OCI-LY3 (cell line): ENCODE measurements at regions not wholly inside any gene's neighbourhood (a gene's known extent, or its start where the extent isn't known, plus 50 kb on each side); places are given as distances from the start of the nearest gene placed in this dataset.

Source experiments
- H2AFZ ChIP-seq: fragments of 200-600, 300-600 bp; shearing (Covaris generic); 2 replicates; pipeline ENCODE4 v1.6.0; 2014; ENCODE audit warnings: antibody characterized with exemption, low read depth, low read length
- H3K27ac ChIP-seq: fragments of 200-600, 300-600 bp; sonication (generic); 2 replicates; pipeline ENCODE4 v1.5.1; 2014; ENCODE audit warnings: mild to moderate bottlenecking, low read length, moderate library complexity, mixed read lengths
- H3K27me3 ChIP-seq: fragments of 200-600, 300-600 bp; sonication (generic); 2 replicates; pipeline ENCODE4 v1.6.1; 2014; ENCODE audit warnings: low read depth, low read length, mixed read lengths
- H3K36me3 ChIP-seq: fragments of 200-600, 300-600 bp; sonication (generic); replicated peaks from 2 replicates; pipeline ENCODE3; 2014; ENCODE audit warnings: low read depth, low read length, mixed read lengths
- H3K4me1 ChIP-seq: fragments of 300-600, 200-600 bp; sonication (generic); 2 replicates; pipeline ENCODE4 v1.6.1; 2014; ENCODE audit warnings: low read length, mixed read lengths
- H3K4me2 ChIP-seq: fragments of 200-600, 300-600 bp; sonication (generic); 2 replicates; pipeline ENCODE4 v1.6.1; 2014; ENCODE audit warnings: low read length, mixed read lengths
- H3K4me3 ChIP-seq: fragments of 300-600, 200-600 bp; sonication (generic); 2 replicates; pipeline ENCODE4 v1.5.1; 2014; ENCODE audit warnings: antibody characterized with exemption, mild to moderate bottlenecking, low read length, moderate library complexity
- H3K79me2 ChIP-seq: fragments of 300-600, 200-600 bp; shearing (Covaris generic); 2 replicates; pipeline ENCODE4 v1.6.1; 2014; ENCODE audit warnings: mild to moderate bottlenecking, low read length, mixed read lengths
- H3K9ac ChIP-seq: fragments of 300-600, 200-600 bp; shearing (Covaris generic); 2 replicates; pipeline ENCODE4 v1.6.0; 2014; ENCODE audit warnings: mild to moderate bottlenecking, low read length, moderate library complexity
- H3K9me3 ChIP-seq: fragments of 200-600, 300-600 bp; shearing (Covaris generic); 2 replicates; pipeline ENCODE4 v1.6.1; 2014; ENCODE audit warnings: low read length, mixed read lengths; ENCODE audit not compliant: insufficient read depth
- H4K20me1 ChIP-seq: fragments of 200-600, 300-600 bp; sonication (generic); 2 replicates; pipeline ENCODE4 v1.6.1; 2016; ENCODE audit warnings: low read length, mixed read lengths; ENCODE audit not compliant: insufficient read depth
- EZH2phosphoT487 ChIP-seq: fragments of 200-600 bp; shearing (Covaris generic); IDR thresholded peaks from 2 replicates; pipeline ENCODE4 v1.6.1; 2018; ENCODE audit warnings: antibody characterized with exemption, mixed run types, low read depth
- TF ChIP-seq, protein P1 (sequence below): fragments of 200-600, 300-600 bp; sonication (generic); IDR thresholded peaks from 2 replicates; pipeline ENCODE4 v1.5.1; 2014; ENCODE audit warnings: antibody characterized with exemption, low read length, low read depth

DNA sequence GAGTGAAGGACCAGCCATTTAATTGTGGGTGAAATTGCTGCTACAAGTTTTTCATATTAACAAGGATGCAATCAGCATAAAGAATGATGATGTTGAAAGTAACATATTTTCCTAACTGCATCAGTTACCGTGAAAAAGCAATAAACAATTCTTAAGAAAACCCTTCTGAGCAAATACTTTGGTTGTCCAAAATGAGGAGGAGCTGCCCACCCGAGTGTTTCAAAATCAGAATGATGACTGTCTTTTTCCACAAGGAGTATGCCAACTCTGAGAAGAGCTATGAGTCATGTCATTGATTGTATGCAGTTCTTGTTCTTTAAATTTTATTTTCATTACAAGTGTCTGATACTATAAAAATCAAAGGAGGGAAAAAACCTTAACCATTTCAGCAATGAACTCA lies 470.5 kb downstream of the COL12A1 start:
- no peaks in the 10 kb centered on the region for H3K36me3 ChIP-seq
- H3K27me3 ChIP-seq: no peaks in the 10 kb centered on the region
- TF ChIP-seq, protein P1, sequence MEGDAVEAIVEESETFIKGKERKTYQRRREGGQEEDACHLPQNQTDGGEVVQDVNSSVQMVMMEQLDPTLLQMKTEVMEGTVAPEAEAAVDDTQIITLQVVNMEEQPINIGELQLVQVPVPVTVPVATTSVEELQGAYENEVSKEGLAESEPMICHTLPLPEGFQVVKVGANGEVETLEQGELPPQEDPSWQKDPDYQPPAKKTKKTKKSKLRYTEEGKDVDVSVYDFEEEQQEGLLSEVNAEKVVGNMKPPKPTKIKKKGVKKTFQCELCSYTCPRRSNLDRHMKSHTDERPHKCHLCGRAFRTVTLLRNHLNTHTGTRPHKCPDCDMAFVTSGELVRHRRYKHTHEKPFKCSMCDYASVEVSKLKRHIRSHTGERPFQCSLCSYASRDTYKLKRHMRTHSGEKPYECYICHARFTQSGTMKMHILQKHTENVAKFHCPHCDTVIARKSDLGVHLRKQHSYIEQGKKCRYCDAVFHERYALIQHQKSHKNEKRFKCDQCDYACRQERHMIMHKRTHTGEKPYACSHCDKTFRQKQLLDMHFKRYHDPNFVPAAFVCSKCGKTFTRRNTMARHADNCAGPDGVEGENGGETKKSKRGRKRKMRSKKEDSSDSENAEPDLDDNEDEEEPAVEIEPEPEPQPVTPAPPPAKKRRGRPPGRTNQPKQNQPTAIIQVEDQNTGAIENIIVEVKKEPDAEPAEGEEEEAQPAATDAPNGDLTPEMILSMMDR: no peak
- TF ChIP-seq EZH2phosphoT487: no peak
- no peak overlapping the region for H3K9ac ChIP-seq
- no peaks in the 10 kb centered on the region for H3K4me1 ChIP-seq
- H3K9me3 ChIP-seq: peaks cover 19% of the 10 kb centered on the region; the same call in 1 of the 2 replicates
- no peaks in the 10 kb centered on the region for H4K20me1 ChIP-seq
- H3K79me2 ChIP-seq: no peaks in the 10 kb centered on the region
- no peak overlapping the region for H3K4me2 ChIP-seq
- no peak overlapping the region for H3K4me3 ChIP-seq
- no peak overlapping the region for H2AFZ ChIP-seq
- no peak overlapping the region for H3K27ac ChIP-seq

DNA sequence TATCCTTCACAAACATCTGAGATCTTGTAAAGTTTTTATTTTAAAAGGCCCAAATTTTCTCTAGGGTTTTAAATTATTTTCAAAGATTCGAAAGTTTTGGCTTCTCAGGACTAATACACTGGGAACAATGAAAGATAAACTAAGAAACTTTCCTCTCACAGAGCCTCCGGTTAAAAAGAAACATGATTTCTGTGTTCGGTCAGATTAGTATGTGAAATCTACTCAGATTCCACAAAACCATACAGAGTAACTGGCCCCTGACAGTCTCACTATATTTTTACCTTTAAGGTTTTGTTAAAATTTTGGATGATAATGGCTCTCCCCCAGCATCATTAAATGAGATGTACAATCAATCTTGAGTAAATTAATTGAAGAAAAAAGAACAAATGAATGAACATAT lies 471.0 kb downstream of the COL12A1 start:
- Histone ChIP-seq H3K4me2 (no peak overlapping the region), H3K36me3 (no peaks in the 10 kb centered on the region), H4K20me1 (no peaks in the 10 kb centered on the region), H2AFZ (no peak overlapping the region), H3K9ac (no peak overlapping the region), H3K27ac (no peak overlapping the region), H3K4me1 (no peaks in the 10 kb centered on the region), H3K79me2 (no peaks in the 10 kb centered on the region), H3K27me3 (no peaks in the 10 kb centered on the region), H3K9me3 (peaks cover 19% of the 10 kb centered on the region; the same call in 1 of the 2 replicates), H3K4me3 (no peak overlapping the region)
- TF ChIP-seq, protein P1: no peak
- no peak for TF ChIP-seq EZH2phosphoT487

DNA sequence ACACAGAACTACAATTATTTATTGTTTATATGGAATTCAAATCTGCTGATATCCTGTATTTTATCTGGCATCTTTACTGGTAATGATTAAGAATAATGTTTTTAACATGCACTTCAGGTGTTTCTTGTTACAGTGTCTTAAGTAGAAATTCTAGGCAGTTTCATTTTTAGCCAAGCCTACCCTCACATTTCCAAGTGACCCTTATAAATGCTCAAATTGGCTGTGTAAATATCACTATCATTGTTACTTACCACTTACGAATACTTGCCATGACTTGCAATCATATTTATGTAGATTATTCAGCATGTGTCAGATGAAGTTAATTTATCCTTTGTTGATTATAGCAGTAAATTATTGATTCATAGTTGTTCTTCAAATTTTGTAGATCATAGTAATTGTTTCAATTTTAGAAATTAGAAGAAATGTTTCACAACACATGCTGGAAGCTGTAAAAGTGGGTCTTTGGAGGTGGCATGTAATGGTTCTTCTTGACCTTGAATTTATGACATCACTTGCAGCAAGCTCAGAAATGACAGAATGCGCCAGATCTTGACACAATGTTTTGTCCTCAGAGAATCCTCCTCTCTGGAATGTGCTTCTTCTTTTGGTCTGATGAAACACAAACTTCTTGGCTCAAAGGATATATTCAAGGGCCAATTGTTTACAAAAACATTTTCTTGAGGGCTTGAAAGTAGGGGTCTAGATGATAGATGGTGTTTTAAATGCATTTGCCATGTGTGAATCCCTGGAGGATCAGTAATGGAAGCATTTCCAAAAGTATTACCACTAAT lies 471.8 kb downstream of the COL12A1 start:
- no peak overlapping the region for H2AFZ ChIP-seq
- H3K79me2 ChIP-seq: no peaks in the 10 kb centered on the region
- H3K27ac ChIP-seq: no peak overlapping the region
- H3K9me3 ChIP-seq: peaks cover 19% of the 10 kb centered on the region; the same call in 1 of the 2 replicates
- TF ChIP-seq EZH2phosphoT487: no peak
- TF ChIP-seq, protein P1: no peak
- no peak overlapping the region for H3K4me3 ChIP-seq
- H3K4me2 ChIP-seq: no peak overlapping the region
- H3K4me1 ChIP-seq: no peaks in the 10 kb centered on the region
- no peaks in the 10 kb centered on the region for H3K27me3 ChIP-seq
- H3K9ac ChIP-seq: no peak overlapping the region
- no peaks in the 10 kb centered on the region for H3K36me3 ChIP-seq
- H4K20me1 ChIP-seq: no peaks in the 10 kb centered on the region

DNA sequence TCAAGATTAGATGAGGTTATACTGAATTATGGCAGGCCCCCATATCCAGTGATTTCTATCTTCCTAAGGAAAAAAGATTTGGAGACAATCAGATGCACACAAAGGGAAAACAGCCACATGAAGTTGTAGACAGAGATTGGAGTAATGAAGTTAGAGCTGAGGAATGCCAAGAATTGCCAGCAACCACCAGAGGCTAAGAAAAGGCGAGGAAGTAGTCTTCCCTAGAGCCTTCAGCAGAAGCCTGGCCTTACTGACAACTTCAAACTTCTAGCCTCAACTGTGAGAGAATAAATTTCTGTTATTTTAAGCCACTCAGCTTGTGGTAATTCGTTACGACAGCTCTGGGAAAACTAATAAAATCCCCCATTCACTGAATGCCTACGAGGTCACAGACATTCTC lies 473.9 kb downstream of the COL12A1 start:
- H2AFZ ChIP-seq: no peak overlapping the region
- no peak overlapping the region for H3K4me3 ChIP-seq
- H3K9me3 ChIP-seq: peaks cover 15% of the 10 kb centered on the region; the same call in 1 of the 2 replicates
- H3K27ac ChIP-seq: no peak overlapping the region
- no peaks in the 10 kb centered on the region for H3K36me3 ChIP-seq
- H3K4me2 ChIP-seq: no peak overlapping the region
- no peaks in the 10 kb centered on the region for H4K20me1 ChIP-seq
- no peaks in the 10 kb centered on the region for H3K79me2 ChIP-seq
- no peak for TF ChIP-seq EZH2phosphoT487
- TF ChIP-seq, protein P1: no peak
- no peak overlapping the region for H3K9ac ChIP-seq
- peaks cover 5% of the 10 kb centered on the region for H3K4me1 ChIP-seq
- no peaks in the 10 kb centered on the region for H3K27me3 ChIP-seq
